HG03432 (cell line): ENCODE measurements at regions not wholly inside any gene's neighbourhood (a gene's known extent, or its start where the extent isn't known, plus 50 kb on each side); places are given as distances from the start of the nearest gene placed in this dataset.
A peak's percentile ranks its signal among the peaks of the same experiment; 100 is the strongest.
"Not testable (repeated sequence)": the region's sequence is repeated elsewhere in the genome, so short reads cannot be mapped to it uniquely, and the experiment has no call there.

Experiments used
- ATAC-seq: cut with Tn5 transposase; IDR thresholded peaks from one replicate; pipeline ENCODE4 v1.9.1; 2021; ENCODE audit warnings: mild to moderate bottlenecking, moderate library complexity; ENCODE audit not compliant: unreplicated experiment

GRCh38 chr7:121530227-121531174 is 134.4 kb upstream of the FAM3C start:
- peak; percentile 99 for ATAC-seq

DNA sequence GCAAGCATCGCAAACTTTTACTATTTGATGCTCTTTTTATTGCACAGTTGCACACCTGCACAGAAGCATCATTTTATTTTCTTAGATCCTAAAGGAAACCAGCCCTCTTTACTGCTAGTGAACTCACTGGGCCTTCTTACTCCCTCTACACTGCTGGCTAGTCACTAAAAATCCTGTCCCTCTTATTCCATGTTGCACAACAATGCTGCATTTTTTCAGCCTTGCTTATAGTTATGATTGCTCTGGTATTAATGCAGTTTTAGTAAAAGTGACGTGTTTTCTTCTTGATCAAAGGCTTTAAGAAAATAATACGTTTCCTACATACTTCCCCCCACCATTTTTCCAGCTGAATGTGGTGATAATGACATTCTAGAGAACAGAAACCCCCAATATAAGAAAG is 132.9 kb upstream of the FAM3C start:
- no peak for ATAC-seq

DNA sequence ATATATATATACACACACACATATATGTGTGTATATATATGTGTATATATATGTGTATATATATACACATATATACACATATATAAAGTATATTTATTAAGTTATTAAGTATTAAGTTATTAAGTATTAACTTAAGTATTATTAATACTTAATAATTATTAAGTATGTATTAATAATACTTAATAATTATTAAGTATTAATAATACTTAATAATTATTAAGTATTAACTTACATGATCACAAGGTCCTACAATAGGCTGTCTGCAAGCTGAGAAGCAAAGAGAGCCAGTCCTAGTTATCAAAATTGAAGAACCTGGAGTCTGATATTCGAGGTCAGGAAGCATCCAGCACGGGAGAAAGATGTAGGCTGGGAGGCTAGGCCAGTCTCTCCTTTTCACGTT is 130.1 kb upstream of the FAM3C start:
- not testable (repeated sequence) for ATAC-seq

DNA sequence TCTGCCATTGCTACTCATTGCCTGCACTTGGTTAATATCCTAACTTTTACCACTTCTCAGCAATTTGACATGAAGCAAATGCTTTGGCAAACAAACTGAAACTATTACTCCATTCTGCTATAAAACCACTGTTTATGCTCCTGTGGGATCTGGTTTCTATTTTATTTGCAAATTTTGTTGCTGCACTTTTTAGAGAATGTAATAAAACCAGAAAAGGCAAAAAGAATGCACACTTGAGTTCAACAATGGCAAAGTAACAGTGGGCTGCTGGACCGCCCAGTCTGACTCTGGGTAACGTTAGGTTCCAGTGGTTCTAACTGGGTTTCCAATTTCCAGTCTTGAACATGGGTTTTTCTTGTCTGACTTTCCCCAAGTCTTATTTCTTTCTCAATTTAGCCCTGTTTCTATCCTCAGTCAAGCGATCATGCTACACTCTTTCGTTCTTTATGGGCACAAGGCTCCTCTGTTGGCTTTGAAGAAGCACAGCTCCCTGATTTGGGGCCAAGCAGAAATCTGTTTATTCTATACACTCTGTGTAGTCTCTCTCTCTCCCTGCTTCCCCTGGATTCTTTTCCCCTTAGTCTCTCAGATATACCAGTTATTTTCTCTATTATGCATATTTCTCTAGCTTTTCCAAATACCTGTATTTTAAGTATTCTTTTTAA is 129.2 kb upstream of the FAM3C start:
- no peak for ATAC-seq

- ATAC-seq, result no peak
Measured at GRCh38 chr7:121521711-121522400, 125.7 kb upstream of the FAM3C start.

DNA sequence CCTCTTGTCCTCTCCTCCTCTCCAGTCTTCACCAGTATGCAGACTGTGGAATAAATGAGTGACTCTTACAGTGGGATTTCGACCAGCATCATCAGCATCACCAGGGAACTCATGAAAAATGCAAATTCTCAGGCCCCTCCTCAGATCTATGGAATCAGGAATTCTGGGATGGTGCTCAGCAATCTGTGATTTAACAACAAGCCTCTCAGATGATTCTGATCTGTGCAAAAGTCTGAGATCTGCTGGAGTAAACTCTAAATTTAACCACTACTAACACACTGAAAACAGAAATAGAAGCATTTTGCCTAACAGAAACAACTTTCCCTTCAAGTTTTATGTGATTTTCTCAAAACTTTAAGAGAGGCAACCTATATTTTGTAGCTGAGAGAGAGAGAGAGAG is 124.8 kb upstream of the FAM3C start:
- no peak for ATAC-seq

DNA sequence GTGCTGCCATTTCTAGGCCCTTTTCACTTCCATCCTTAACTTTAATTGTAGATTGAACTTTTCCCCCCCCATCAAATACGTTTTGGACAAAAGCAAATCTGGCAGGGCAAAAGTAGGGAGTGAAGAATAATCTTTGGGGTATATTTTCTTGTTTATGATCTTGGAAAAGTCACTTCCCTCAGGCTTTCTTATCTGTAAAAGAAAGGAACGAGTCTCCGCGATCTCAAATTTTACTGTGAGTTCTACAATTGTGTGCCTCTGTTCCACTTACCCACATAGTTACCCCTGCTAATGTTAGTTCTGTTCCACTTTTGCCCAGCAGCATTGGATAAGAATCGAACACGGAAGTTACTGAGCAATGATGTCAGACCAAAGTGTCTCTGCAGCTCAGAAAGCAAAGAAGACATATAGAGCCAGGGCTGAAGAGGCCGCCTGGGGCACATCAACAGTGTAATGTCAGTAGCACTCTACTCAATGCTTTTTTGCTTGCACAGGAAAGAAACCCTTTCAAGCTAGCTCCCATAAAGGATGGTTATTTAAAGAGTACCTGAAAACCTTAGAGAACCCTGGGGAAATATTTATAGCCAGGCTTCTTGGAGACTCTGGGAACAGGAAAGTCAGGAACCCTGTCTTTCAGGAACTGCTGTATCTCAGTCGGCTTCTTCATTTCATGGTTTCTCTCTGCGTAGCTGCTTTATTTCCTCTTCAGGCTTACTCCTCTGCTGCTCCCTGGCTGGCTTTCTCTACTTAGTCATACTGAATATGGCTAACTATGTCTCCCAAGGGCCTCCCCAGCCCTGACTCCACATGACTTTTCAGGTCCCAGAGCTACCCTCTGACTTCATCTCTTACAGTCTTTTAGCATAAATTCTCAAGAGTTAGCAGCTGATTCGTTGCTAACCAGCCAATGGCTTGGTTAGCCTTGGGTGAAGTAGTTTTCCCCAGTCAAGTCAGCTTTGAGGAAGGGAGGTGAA is 123.7 kb upstream of the FAM3C start:
- peak; percentile 80 for ATAC-seq

- no peak for ATAC-seq
Measured at GRCh38 chr7:121517591-121517990, 121.5 kb upstream of the FAM3C start.

DNA sequence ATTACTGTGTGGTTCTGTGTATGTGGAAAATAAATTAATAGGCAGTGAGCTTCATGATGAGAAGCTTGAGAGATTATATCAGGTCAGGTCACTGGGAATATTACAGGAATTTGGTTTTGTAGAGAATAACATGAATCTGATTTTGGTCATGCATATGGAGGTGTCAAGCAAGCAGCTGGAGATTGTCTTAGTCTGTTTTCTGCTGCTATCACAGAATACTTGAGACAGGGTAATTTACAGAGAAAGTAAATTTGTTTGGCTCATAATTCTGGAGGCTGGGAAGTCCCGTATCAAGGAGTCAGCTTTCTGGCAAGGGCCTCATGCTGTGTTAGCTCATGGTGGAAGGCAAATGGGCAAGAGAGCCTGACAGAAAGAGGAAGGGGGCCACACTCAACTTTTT is 120.7 kb upstream of the FAM3C start:
- ATAC-seq, result no peak

DNA sequence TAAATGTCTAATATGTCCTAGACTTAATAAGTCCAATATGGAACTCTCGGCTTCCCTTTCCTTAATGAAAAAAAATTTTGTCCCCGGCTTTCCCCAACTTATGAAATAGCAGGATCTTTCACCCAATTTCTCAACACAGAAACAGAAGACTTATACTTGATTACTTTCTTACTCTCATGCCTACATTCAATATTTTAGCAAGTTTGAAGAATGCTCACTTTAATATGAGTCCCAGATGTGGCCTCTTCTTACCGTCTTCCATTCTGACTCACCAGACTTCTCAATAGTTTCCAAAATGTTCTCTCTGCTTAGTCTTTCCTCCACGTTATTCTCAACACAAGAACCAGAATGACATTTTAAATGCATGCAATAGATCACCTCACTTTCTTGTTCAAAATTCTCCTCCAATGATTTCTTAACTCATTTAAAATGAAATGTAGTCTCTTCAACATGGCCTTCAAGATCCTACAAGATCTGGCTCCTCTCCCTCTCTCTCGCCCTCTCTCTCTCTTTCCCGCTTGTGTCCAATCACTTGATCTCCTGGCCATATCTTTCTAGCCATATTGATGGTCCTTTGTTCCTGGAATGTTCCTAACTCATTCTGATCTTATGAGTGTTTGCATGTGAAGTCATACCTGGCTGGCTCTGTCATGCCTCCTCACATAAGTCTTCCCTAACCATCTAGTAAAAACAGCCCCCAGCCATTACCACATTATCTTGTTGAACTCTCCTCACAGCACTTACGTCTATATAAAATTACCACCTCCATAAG is 119.7 kb upstream of the FAM3C start:
- no peak for ATAC-seq

- no peak for ATAC-seq
Measured at GRCh38 chr7:121515229-121515628, 119.1 kb upstream of the FAM3C start.

- ATAC-seq, result no peak
Measured at GRCh38 chr7:121513105-121513504, 117.0 kb upstream of the FAM3C start.

DNA sequence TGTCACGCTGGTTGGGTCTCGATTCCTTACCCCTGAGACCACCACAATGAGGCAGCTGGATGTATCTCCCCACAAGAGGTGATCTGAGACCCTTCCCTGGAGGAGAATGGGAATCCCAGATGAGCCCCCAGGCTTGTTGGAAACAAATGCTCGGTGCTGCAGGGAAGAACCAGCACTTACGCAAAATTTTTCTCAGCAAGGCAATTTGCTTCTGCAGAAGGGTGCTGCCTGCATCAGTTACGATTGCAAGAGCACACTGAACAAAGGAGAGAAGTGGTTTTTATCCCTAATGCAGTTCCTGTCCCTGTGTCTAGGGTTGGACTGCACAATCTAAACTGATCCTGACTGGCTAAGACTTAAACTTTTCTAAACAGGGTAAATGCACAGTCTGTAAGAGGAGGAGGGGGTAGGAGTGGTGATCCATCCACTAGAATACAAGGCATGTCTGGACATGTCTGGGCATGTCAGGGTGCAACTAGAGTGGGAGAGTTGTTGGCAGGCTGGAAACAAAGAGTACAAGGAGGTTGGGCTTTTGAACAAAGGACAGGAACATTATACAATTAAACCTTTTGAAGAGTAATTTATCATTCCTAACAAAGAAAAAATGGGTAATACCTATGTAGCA is 114.9 kb upstream of the FAM3C start:
- ATAC-seq, result no peak

DNA sequence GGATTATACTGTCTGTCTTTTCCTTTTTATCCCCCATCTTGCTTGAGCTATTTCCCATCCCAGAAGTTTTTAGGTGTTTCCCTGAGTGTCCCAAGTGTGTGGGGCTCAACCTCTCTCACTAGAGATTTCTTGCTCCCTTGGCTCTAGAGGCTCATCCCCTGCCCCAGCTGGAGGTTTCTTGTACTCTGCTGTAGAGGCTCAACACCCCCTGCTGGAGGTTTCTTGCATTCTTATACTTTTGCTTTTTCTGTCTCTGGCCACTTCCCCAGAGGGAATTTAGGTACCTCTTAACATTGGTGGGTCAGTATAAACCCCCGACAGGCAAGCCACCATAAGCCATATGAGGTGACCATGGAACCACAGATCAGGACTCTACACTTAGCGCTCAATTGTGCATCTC is 114.2 kb upstream of the FAM3C start:
- ATAC-seq, result no peak

DNA sequence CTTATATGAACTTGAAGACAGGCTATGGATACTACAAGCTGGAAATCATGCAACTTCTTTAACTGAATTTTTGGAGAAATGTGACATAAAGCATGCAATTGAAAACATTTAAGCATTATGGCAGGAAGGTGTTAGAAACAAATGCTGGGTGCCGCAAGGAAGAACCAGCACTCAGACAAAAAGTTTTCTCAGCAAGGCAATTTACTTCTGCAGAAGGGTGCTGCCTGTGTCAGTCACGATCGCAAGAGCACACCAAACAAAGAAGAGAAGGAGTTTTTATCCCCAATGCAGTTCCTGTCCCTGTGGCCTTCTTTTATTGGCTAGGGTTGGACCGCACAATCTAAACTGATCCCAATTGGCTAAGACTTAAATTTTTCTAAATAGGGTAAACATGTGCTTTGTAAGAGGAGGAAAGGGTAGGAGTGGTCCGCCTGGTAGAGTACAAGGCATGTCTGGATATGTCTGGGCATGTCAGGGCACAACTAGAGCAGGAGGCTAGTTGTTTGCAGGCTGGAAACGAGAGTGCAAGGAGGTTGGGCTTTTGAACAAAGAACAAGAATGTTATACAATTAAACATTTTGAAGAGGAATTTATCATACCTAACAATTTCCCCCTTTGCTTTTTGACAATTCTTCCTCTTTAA is 109.6 kb upstream of the FAM3C start:
- ATAC-seq, result no peak

DNA sequence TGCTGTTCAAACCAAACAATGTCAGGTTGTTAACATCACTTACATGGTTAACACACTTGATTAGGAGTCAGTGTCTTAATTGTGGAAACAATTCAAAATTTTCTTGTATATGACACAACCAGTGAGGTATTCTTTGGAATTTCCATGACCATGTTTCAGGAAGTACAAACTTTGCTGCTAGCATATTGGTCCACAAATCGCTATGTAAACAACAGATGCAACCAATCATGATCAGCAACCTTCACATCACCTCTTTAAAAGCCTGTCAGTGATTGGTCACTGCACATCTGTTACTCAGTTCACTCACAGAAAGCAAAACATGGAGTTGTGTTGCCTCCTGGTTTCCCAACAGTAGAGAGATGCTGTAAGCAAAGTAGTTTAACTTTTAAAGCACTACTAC is 108.9 kb upstream of the FAM3C start:
- no peak for ATAC-seq

GRCh38 chr7:121504482-121504881 is 108.4 kb upstream of the FAM3C start:
- ATAC-seq, result no peak

DNA sequence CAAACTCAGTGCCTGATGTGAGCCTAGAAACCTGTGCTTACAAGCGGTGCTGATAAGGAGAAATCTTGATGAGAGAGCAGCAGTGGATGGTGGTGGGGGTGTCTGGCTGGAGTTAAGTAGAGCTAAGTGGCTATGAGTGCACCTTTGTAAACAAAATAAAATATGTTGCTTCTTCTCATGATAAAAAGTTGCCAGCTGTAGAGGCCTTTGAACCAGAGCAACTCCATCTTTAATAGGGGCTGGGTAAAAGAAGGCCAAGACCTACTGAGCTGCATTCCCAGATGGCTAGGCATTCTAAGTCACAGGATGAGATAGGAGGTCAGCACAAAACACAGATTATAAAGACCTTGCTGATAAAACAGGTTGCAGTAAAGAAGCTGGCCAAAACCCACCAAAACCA is 107.6 kb upstream of the FAM3C start:
- ATAC-seq, result no peak

DNA sequence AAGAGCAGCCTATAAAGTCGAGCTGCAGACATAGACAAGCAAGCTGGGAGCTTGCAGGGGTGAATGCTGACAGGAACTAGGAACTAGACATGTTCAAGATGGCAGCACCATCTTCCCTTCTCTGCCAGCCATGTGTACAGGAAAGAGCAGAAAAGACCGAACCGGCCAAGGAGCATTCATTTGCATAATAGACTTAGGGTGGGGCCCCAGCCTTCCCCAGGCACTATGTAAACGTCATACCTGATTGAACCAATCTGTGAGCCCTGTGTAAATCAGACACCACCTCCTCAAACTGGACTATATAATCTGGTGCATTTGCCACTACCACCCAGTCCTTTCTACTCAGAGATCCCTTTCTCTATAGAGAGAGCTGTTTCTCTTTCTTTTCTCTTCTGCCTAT is 106.9 kb upstream of the FAM3C start:
- no peak for ATAC-seq
